Astrocyte (in vitro differentiated cells and primary cell): ENCODE measurements at regions not wholly inside any gene's neighbourhood (a gene's known extent, or its start where the extent isn't known, plus 50 kb on each side); places are given as distances from the start of the nearest gene placed in this dataset.
"Not testable (repeated sequence)": the region's sequence is repeated elsewhere in the genome, so short reads cannot be mapped to it uniquely, and the experiment has no call there.

ENCODE experiments used
- CTCF ChIP-seq: IDR thresholded peaks from 2 replicates; pipeline ENCODE4 v1.5.1; 2011; ENCODE audit warnings: low read depth, mild to moderate bottlenecking, inconsistent platforms, low read length, moderate library complexity; ENCODE audit not compliant: insufficient read depth
- EZH2 ChIP-seq: IDR thresholded peaks from 2 replicates; pipeline ENCODE4 v1.6.1; 2012; ENCODE audit warnings: mild to moderate bottlenecking, low read length, inconsistent platforms; ENCODE audit not compliant: insufficient read depth

- TF ChIP-seq CTCF, EZH2: not testable (repeated sequence)
Observed at GRCh38 chr21:9040406-9040805, 1481.0 kb upstream of the TPTE start.
